HCT116 (cell line): ENCODE measurements at regions not wholly inside any gene's neighbourhood (a gene's known extent, or its start where the extent isn't known, plus 50 kb on each side); places are given as distances from the start of the nearest gene placed in this dataset.

Experiments
- CTCF ChIP-seq, 3 experiments: fragments of 200-600 bp in 1 of 3; sonication (generic) in 1 of 3; IDR thresholded peaks in 2 of 3; conservative IDR thresholded peaks in 1 of 3; 2 replicates each; pipeline ENCODE4 v1.5.1; 2012 to 2017; ENCODE audit warnings: low read depth in 2 of 3, low read length in 2 of 3, antibody characterized with exemption in 1 of 3, borderline replicate concordance in 1 of 3, control low read depth in 1 of 3, mild to moderate bottlenecking in 1 of 3, mixed read lengths in 1 of 3, mixed run types in 1 of 3, moderate library complexity in 1 of 3; ENCODE audit not compliant: insufficient read depth in 1 of 3
- EZH2 ChIP-seq: fragments of 200-600 bp; sonication (generic); IDR thresholded peaks from 2 replicates; pipeline ENCODE4 v1.6.1; 2017; ENCODE audit warnings: antibody characterized with exemption, mixed run types
- RAD21 ChIP-seq: IDR thresholded peaks from 2 replicates; pipeline ENCODE4 v1.6.1; 2012; ENCODE audit warnings: low read depth, mild to moderate bottlenecking
- TF ChIP-seq, protein P1 (sequence below): IDR thresholded peaks from 2 replicates; pipeline ENCODE4 v1.6.1; 2012; ENCODE audit warnings: low read depth

- TF ChIP-seq CTCF (IDR thresholded peaks at IDR 0.05 in 2 of 3, conservative IDR thresholded peaks at IDR 0.05 in 1 of 3; ENCODE audit: borderline replicate concordance in 1 of 3, insufficient read depth in 1 of 3, low read depth in 2 of 3, low read length in 2 of 3) (no peak), EZH2 (no peak), RAD21 (no peak)
- TF ChIP-seq, protein P1, sequence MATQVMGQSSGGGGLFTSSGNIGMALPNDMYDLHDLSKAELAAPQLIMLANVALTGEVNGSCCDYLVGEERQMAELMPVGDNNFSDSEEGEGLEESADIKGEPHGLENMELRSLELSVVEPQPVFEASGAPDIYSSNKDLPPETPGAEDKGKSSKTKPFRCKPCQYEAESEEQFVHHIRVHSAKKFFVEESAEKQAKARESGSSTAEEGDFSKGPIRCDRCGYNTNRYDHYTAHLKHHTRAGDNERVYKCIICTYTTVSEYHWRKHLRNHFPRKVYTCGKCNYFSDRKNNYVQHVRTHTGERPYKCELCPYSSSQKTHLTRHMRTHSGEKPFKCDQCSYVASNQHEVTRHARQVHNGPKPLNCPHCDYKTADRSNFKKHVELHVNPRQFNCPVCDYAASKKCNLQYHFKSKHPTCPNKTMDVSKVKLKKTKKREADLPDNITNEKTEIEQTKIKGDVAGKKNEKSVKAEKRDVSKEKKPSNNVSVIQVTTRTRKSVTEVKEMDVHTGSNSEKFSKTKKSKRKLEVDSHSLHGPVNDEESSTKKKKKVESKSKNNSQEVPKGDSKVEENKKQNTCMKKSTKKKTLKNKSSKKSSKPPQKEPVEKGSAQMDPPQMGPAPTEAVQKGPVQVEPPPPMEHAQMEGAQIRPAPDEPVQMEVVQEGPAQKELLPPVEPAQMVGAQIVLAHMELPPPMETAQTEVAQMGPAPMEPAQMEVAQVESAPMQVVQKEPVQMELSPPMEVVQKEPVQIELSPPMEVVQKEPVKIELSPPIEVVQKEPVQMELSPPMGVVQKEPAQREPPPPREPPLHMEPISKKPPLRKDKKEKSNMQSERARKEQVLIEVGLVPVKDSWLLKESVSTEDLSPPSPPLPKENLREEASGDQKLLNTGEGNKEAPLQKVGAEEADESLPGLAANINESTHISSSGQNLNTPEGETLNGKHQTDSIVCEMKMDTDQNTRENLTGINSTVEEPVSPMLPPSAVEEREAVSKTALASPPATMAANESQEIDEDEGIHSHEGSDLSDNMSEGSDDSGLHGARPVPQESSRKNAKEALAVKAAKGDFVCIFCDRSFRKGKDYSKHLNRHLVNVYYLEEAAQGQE: no peak
These were observed 119.6 kb upstream of the BRINP3 start for GRCh38 chr1:190597294-190597693.
